GM23338 (cell line): ENCODE measurements at regions not wholly inside any gene's neighbourhood (a gene's known extent, or its start where the extent isn't known, plus 50 kb on each side); places are given as distances from the start of the nearest gene placed in this dataset.

Source experiments
- ATAC-seq: fragments of 200-7000 bp; cut with Tn5 transposase; 3 replicates; pipeline ENCODE4 v1.9.1; 2020
- DNase-seq: peaks from one replicate; pipeline ENCODE4 v3.0.0-alpha.2; 2015; ENCODE audit warnings: low spot score
- H2AFZ ChIP-seq: fragments of 200-600 bp; sonication (generic); 2 replicates; pipeline ENCODE4 v1.8.0; 2016; ENCODE audit warnings: antibody characterized with exemption, mild to moderate bottlenecking, moderate library complexity
- H3F3A ChIP-seq: fragments of 200-600 bp; sonication (generic); replicated peaks from 2 replicates; pipeline ENCODE4 v1.8.0; 2017; ENCODE audit warnings: antibody characterized with exemption, mixed run types, low read depth
- H3K27ac ChIP-seq: fragments of 200-600 bp; sonication (generic); 2 replicates; pipeline ENCODE4 v1.6.1; 2016; ENCODE audit warnings: low read depth
- H3K27me3 ChIP-seq: fragments of 200-600 bp; sonication (generic); 2 replicates; pipeline ENCODE4 v1.8.0; 2016; ENCODE audit warnings: mild to moderate bottlenecking, mixed run types, moderate library complexity; ENCODE audit not compliant: insufficient read depth
- H3K36me3 ChIP-seq: fragments of 200-600 bp; sonication (generic); 2 replicates; pipeline ENCODE4 v1.8.0; 2016; ENCODE audit warnings: mild to moderate bottlenecking; ENCODE audit not compliant: insufficient read depth
- H3K4me1 ChIP-seq: fragments of 200-600 bp; sonication (generic); 2 replicates; pipeline ENCODE4 v1.8.0; 2016; ENCODE audit warnings: mild to moderate bottlenecking, moderate library complexity; ENCODE audit not compliant: insufficient read depth
- H3K4me2 ChIP-seq: fragments of 200-600 bp; sonication (generic); 2 replicates; pipeline ENCODE4 v1.7.1; 2017; ENCODE audit warnings: mixed run types
- H3K4me3 ChIP-seq: fragments of 200-600 bp; sonication (generic); 2 replicates; pipeline ENCODE4 v1.6.1; 2016; ENCODE audit warnings: mixed run types
- H3K79me2 ChIP-seq: fragments of 200-600 bp; sonication (generic); replicated peaks from 2 replicates; pipeline ENCODE4 v1.8.0; 2017; ENCODE audit warnings: mild to moderate bottlenecking; ENCODE audit not compliant: insufficient read depth
- H3K9me2 ChIP-seq: fragments of 200-600 bp; sonication (generic); 2 replicates; pipeline ENCODE4 v1.8.0; 2017; ENCODE audit not compliant: insufficient read depth
- H4K20me1 ChIP-seq: fragments of 200-600 bp; sonication (generic); replicated peaks from 2 replicates; pipeline ENCODE4 v1.8.0; 2017; ENCODE audit warnings: mild to moderate bottlenecking; ENCODE audit not compliant: insufficient read depth
- H3K27ac Mint-ChIP-seq: 2 replicates; pipeline ENCODE4 v1.8.0; 2020; ENCODE audit warnings: inconsistent platforms, mild to moderate bottlenecking, moderate library complexity, mixed read lengths
- H3K27me3 Mint-ChIP-seq: 3 replicates; pipeline ENCODE4 v1.8.0; 2022; ENCODE audit warnings: low read depth, mild to moderate bottlenecking, moderate library complexity, mixed read lengths, inconsistent platforms; ENCODE audit not compliant: insufficient read depth, poor library complexity
- H3K36me3 Mint-ChIP-seq: 3 replicates; pipeline ENCODE4 v1.8.0; 2021; ENCODE audit warnings: low read depth, mild to moderate bottlenecking, inconsistent platforms, moderate library complexity, mixed read lengths
- H3K4me1 Mint-ChIP-seq: 3 replicates; pipeline ENCODE4 v1.8.0; 2020; ENCODE audit warnings: mild to moderate bottlenecking, inconsistent platforms, mixed read lengths
- H3K4me3 Mint-ChIP-seq: 3 replicates; pipeline ENCODE4 v1.8.0; 2021; ENCODE audit warnings: moderate library complexity, mild to moderate bottlenecking, inconsistent platforms, mixed read lengths
- H3K9me3 Mint-ChIP-seq: 3 replicates; pipeline ENCODE4 v1.8.0; 2020; ENCODE audit warnings: moderate library complexity, mild to moderate bottlenecking, inconsistent platforms, mixed read lengths
- CREB1 ChIP-seq: fragments of 250-450 bp; sonication (Bioruptor Pico); IDR thresholded peaks from 2 replicates; pipeline ENCODE4 v1.5.0; 2020; ENCODE audit warnings: low read depth, mild to moderate bottlenecking, moderate library complexity
- EZH2 ChIP-seq: fragments of 200-600 bp; sonication (generic); IDR thresholded peaks from one replicate; pipeline ENCODE4 v1.8.0; 2017; ENCODE audit warnings: antibody characterized with exemption, mild to moderate bottlenecking, low read depth; ENCODE audit not compliant: unreplicated experiment
- EZH2phosphoT487 ChIP-seq: fragments of 200-600 bp; sonication (generic); IDR thresholded peaks from one replicate; pipeline ENCODE4 v1.8.1; 2018; ENCODE audit warnings: antibody characterized with exemption; ENCODE audit not compliant: unreplicated experiment
- JUNB ChIP-seq: IDR thresholded peaks from one replicate; pipeline ENCODE4 v1.6.1; 2016; ENCODE audit warnings: antibody characterized with exemption; ENCODE audit not compliant: unreplicated experiment
- NANOG ChIP-seq: IDR thresholded peaks from 2 replicates; pipeline ENCODE4 v1.6.1; 2016; ENCODE audit warnings: antibody characterized with exemption, borderline replicate concordance
- POLR2AphosphoS5 ChIP-seq: IDR thresholded peaks from 2 replicates; pipeline ENCODE4 v1.6.1; 2016; ENCODE audit warnings: antibody characterized with exemption, low read depth
- STAT1 ChIP-seq: IDR thresholded peaks from one replicate; pipeline ENCODE4 v1.6.1; 2016; ENCODE audit warnings: antibody characterized with exemption; ENCODE audit not compliant: unreplicated experiment
- ZNF114 ChIP-seq: fragments of 250-450 bp; sonication (Bioruptor Pico); IDR thresholded peaks from 2 replicates; pipeline ENCODE4 v1.5.0; 2020; ENCODE audit warnings: mild to moderate bottlenecking, moderate library complexity
- ZNF331 ChIP-seq: fragments of 250-450 bp; sonication (Bioruptor Pico); IDR thresholded peaks from 2 replicates; pipeline ENCODE4 v1.5.0; 2020; ENCODE audit warnings: low read depth, mild to moderate bottlenecking, moderate library complexity
- TF ChIP-seq, protein P1 (sequence below): fragments of 250-450 bp; sonication (Bioruptor Pico); IDR thresholded peaks from 2 replicates; pipeline ENCODE4 v1.5.0; 2020; ENCODE audit warnings: mild to moderate bottlenecking, moderate library complexity
- TF ChIP-seq, protein P2 (sequence below): IDR thresholded peaks from 2 replicates; pipeline ENCODE4 v1.6.1; 2016; ENCODE audit warnings: antibody characterized with exemption
- TF ChIP-seq, protein P3 (sequence below), 2 experiments: fragments of 200-600 bp in 1 of 2; sonication (generic) in 1 of 2; conservative IDR thresholded peaks; 2 replicates each; pipeline versions ENCODE4 v1.5.1 to v1.6.1; 2016 to 2017; ENCODE audit warnings: antibody characterized with exemption in 2 of 2, low read depth in 2 of 2, mild to moderate bottlenecking in 2 of 2, moderate library complexity in 1 of 2
- TF ChIP-seq, protein P4 (sequence below): IDR thresholded peaks from one replicate; pipeline ENCODE4 v1.6.1; 2018; ENCODE audit warnings: antibody characterized with exemption; ENCODE audit not compliant: unreplicated experiment

DNA sequence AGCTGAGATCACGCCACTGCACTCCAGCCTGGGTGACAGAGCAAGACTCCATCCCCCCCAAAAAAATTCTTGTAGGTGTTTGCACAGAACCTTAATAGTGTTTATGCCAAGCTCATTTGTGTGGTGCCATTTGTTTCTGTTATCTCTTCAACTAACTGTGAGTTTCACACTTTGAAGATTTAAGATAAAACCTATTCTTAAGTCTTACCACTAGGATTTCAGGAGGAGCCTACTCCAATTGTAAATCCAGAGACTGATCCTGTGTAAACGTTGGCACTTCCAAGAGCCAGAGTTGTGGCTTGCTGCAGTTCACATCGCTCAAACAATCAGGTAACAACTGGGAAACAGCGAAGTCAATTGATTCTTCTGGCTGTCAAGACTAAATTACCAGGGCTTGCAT, 242.4 kb upstream of the SATB1 start:
- no peaks in the 10 kb centered on the region for H3K36me3 ChIP-seq
- H3K27me3 ChIP-seq = no peaks in the 10 kb centered on the region
- no peaks in the 10 kb centered on the region; the same call in 2 of the 3 replicates for H3K9me3 Mint-ChIP-seq
- H3K27me3 Mint-ChIP-seq = no peaks in the 10 kb centered on the region
- no peak for ATAC-seq
- 0 out of 2 replicates have a peak, but pooled peaks cover 6% of the 10 kb centered on the region for H3K4me1 ChIP-seq
- H3F3A ChIP-seq = no peaks in the 10 kb centered on the region
- H3K36me3 Mint-ChIP-seq = no peaks in the 10 kb centered on the region
- no peak overlapping the region for H3K4me3 Mint-ChIP-seq
- H3K79me2 ChIP-seq = no peaks in the 10 kb centered on the region
- no peak overlapping the region; the same call in 1 of the 2 replicates for H2AFZ ChIP-seq
- H3K27ac Mint-ChIP-seq = no peak overlapping the region
- H3K4me3 ChIP-seq = no peak overlapping the region
- no peak overlapping the region for H3K4me2 ChIP-seq
- no peak for DNase-seq
- peaks cover 6% of the 10 kb centered on the region; the same call in 2 of the 3 replicates for H3K4me1 Mint-ChIP-seq
- peaks cover 3% of the 10 kb centered on the region; the same call in 1 of the 2 replicates for H3K9me2 ChIP-seq
- H3K27ac ChIP-seq = no peak overlapping the region
- no peaks in the 10 kb centered on the region for H4K20me1 ChIP-seq
- TF ChIP-seq, protein P1, sequence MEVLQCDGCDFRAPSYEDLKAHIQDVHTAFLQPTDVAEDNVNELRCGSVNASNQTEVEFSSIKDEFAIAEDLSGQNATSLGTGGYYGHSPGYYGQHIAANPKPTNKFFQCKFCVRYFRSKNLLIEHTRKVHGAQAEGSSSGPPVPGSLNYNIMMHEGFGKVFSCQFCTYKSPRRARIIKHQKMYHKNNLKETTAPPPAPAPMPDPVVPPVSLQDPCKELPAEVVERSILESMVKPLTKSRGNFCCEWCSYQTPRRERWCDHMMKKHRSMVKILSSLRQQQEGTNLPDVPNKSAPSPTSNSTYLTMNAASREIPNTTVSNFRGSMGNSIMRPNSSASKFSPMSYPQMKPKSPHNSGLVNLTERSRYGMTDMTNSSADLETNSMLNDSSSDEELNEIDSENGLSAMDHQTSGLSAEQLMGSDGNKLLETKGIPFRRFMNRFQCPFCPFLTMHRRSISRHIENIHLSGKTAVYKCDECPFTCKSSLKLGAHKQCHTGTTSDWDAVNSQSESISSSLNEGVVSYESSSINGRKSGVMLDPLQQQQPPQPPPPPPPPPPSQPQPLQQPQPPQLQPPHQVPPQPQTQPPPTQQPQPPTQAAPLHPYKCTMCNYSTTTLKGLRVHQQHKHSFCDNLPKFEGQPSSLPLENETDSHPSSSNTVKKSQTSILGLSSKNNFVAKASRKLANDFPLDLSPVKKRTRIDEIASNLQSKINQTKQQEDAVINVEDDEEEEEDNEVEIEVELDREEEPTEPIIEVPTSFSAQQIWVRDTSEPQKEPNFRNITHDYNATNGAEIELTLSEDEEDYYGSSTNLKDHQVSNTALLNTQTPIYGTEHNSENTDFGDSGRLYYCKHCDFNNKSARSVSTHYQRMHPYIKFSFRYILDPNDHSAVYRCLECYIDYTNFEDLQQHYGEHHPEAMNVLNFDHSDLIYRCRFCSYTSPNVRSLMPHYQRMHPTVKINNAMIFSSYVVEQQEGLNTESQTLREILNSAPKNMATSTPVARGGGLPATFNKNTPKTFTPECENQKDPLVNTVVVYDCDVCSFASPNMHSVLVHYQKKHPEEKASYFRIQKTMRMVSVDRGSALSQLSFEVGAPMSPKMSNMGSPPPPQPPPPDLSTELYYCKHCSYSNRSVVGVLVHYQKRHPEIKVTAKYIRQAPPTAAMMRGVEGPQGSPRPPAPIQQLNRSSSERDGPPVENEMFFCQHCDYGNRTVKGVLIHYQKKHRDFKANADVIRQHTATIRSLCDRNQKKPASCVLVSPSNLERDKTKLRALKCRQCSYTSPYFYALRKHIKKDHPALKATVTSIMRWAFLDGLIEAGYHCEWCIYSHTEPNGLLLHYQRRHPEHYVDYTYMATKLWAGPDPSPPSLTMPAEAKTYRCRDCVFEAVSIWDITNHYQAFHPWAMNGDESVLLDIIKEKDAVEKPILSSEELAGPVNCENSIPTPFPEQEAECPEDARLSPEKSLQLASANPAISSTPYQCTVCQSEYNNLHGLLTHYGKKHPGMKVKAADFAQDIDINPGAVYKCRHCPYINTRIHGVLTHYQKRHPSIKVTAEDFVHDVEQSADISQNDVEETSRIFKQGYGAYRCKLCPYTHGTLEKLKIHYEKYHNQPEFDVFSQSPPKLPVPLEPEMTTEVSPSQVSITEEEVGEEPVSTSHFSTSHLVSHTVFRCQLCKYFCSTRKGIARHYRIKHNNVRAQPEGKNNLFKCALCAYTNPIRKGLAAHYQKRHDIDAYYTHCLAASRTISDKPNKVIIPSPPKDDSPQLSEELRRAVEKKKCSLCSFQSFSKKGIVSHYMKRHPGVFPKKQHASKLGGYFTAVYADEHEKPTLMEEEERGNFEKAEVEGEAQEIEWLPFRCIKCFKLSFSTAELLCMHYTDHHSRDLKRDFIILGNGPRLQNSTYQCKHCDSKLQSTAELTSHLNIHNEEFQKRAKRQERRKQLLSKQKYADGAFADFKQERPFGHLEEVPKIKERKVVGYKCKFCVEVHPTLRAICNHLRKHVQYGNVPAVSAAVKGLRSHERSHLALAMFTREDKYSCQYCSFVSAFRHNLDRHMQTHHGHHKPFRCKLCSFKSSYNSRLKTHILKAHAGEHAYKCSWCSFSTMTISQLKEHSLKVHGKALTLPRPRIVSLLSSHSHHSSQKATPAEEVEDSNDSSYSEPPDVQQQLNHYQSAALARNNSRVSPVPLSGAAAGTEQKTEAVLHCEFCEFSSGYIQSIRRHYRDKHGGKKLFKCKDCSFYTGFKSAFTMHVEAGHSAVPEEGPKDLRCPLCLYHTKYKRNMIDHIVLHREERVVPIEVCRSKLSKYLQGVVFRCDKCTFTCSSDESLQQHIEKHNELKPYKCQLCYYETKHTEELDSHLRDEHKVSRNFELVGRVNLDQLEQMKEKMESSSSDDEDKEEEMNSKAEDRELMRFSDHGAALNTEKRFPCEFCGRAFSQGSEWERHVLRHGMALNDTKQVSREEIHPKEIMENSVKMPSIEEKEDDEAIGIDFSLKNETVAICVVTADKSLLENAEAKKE (CRISPR knock-in tag) = no peak
- TF ChIP-seq, protein P2, sequence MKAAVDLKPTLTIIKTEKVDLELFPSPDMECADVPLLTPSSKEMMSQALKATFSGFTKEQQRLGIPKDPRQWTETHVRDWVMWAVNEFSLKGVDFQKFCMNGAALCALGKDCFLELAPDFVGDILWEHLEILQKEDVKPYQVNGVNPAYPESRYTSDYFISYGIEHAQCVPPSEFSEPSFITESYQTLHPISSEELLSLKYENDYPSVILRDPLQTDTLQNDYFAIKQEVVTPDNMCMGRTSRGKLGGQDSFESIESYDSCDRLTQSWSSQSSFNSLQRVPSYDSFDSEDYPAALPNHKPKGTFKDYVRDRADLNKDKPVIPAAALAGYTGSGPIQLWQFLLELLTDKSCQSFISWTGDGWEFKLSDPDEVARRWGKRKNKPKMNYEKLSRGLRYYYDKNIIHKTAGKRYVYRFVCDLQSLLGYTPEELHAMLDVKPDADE = no peak
- TF ChIP-seq, protein P3, sequence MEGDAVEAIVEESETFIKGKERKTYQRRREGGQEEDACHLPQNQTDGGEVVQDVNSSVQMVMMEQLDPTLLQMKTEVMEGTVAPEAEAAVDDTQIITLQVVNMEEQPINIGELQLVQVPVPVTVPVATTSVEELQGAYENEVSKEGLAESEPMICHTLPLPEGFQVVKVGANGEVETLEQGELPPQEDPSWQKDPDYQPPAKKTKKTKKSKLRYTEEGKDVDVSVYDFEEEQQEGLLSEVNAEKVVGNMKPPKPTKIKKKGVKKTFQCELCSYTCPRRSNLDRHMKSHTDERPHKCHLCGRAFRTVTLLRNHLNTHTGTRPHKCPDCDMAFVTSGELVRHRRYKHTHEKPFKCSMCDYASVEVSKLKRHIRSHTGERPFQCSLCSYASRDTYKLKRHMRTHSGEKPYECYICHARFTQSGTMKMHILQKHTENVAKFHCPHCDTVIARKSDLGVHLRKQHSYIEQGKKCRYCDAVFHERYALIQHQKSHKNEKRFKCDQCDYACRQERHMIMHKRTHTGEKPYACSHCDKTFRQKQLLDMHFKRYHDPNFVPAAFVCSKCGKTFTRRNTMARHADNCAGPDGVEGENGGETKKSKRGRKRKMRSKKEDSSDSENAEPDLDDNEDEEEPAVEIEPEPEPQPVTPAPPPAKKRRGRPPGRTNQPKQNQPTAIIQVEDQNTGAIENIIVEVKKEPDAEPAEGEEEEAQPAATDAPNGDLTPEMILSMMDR (conservative IDR thresholded peaks at IDR 0.05; ENCODE audit: low read depth in 2 of 2) = no peak
- TF ChIP-seq ZNF331 (CRISPR knock-in tag) (no peak), CREB1 (no peak), STAT1 (no peak), ZNF114 (no peak), POLR2AphosphoS5 (no peak), EZH2 (no peak), JUNB (no peak), EZH2phosphoT487 (no peak), NANOG (no peak)
- TF ChIP-seq, protein P4, sequence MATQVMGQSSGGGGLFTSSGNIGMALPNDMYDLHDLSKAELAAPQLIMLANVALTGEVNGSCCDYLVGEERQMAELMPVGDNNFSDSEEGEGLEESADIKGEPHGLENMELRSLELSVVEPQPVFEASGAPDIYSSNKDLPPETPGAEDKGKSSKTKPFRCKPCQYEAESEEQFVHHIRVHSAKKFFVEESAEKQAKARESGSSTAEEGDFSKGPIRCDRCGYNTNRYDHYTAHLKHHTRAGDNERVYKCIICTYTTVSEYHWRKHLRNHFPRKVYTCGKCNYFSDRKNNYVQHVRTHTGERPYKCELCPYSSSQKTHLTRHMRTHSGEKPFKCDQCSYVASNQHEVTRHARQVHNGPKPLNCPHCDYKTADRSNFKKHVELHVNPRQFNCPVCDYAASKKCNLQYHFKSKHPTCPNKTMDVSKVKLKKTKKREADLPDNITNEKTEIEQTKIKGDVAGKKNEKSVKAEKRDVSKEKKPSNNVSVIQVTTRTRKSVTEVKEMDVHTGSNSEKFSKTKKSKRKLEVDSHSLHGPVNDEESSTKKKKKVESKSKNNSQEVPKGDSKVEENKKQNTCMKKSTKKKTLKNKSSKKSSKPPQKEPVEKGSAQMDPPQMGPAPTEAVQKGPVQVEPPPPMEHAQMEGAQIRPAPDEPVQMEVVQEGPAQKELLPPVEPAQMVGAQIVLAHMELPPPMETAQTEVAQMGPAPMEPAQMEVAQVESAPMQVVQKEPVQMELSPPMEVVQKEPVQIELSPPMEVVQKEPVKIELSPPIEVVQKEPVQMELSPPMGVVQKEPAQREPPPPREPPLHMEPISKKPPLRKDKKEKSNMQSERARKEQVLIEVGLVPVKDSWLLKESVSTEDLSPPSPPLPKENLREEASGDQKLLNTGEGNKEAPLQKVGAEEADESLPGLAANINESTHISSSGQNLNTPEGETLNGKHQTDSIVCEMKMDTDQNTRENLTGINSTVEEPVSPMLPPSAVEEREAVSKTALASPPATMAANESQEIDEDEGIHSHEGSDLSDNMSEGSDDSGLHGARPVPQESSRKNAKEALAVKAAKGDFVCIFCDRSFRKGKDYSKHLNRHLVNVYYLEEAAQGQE = no peak
